ENCODE measurements at regions not wholly inside any gene's neighbourhood (a gene's known extent, or its start where the extent isn't known, plus 50 kb on each side); places are given as distances from the start of the nearest gene placed in this dataset.

- no peaks in the 10 kb centered on the region for H3K4me1 ChIP-seq (ENCODE audit: insufficient read depth)
- TF ChIP-seq EZH2 (IDR thresholded peaks at IDR 0.05; ENCODE audit: borderline replicate concordance) (no peak), CTCF (IDR thresholded peaks at IDR 0.05; ENCODE audit: poor library complexity) (no peak), EZH2phosphoT487 (IDR thresholded peaks at IDR 0.05; ENCODE audit: low read depth, severe bottlenecking, unreplicated experiment) (no peak)
- no peak for DNase-seq (ENCODE audit: low spot score)
- no peak overlapping the region for H3K4me3 ChIP-seq
- H3K79me2 ChIP-seq: no peaks in the 10 kb centered on the region
- no peaks in the 10 kb centered on the region for H3K9me2 ChIP-seq (replicated peaks; ENCODE audit: insufficient read depth)
- no peak overlapping the region for H3K4me2 ChIP-seq
- no peak overlapping the region for H3K27ac ChIP-seq
- H2AFZ ChIP-seq: no peak overlapping the region
- 55% methylated on average over 4 of the region's 4 CpGs for WGBS (ENCODE audit: low lambda C conversion rate, missing lambda C conversion rate)
- H4K20me1 ChIP-seq (ENCODE audit: insufficient read depth, poor library complexity, severe bottlenecking): no peaks in the 10 kb centered on the region
- H3K9me3 ChIP-seq (ENCODE audit: low read depth): no peaks in the 10 kb centered on the region
- no peaks in the 10 kb centered on the region for H3K36me3 ChIP-seq (replicated peaks; ENCODE audit: insufficient read depth, low read depth)
- H3K27me3 ChIP-seq: no peaks in the 10 kb centered on the region
Measured at GRCh38 chr2:5834501-5834900, 142.3 kb downstream of the SOX11 start.

DNA sequence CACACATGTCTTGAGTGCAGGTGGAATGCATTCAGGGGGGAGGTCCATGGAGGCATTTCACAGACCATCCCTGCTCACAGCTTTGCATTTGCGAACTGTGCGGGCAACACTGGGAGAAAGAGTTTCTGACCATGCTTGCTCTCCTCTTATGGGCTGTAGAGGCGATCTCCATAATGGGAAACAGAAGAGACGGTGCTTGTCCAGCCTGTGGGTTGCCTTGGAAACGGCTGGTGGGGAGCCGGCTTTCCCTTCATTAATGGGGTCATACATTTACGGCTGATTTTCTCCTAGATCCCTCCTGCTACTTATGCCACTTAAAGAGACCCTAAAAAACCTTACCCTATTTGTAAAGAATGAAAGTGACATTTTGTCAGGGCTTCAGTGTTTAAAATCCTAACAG lies 147.4 kb downstream of the SOX11 start:
- peak overlapping the region; percentile 48 for H3K4me2 ChIP-seq
- H3K27me3 ChIP-seq: no peaks in the 10 kb centered on the region
- H3K4me1 ChIP-seq (ENCODE audit: insufficient read depth): no peaks in the 10 kb centered on the region
- H2AFZ ChIP-seq: no peak overlapping the region
- no peaks in the 10 kb centered on the region for H4K20me1 ChIP-seq (ENCODE audit: insufficient read depth, poor library complexity, severe bottlenecking)
- 53% methylated on average over 7 of the region's 7 CpGs for WGBS (ENCODE audit: low lambda C conversion rate, missing lambda C conversion rate)
- no peak overlapping the region for H3K4me3 ChIP-seq
- no peaks in the 10 kb centered on the region for H3K36me3 ChIP-seq (replicated peaks; ENCODE audit: insufficient read depth, low read depth)
- TF ChIP-seq CTCF (IDR thresholded peaks at IDR 0.05; ENCODE audit: poor library complexity) (no peak), EZH2phosphoT487 (IDR thresholded peaks at IDR 0.05; ENCODE audit: low read depth, severe bottlenecking, unreplicated experiment) (no peak), EZH2 (IDR thresholded peaks at IDR 0.05; ENCODE audit: borderline replicate concordance) (no peak)
- no peaks in the 10 kb centered on the region for H3K79me2 ChIP-seq
- H3K27ac ChIP-seq: no peak overlapping the region
- no peaks in the 10 kb centered on the region for H3K9me3 ChIP-seq (ENCODE audit: low read depth)
- no peaks in the 10 kb centered on the region for H3K9me2 ChIP-seq (replicated peaks; ENCODE audit: insufficient read depth)
- no peak for DNase-seq (ENCODE audit: low spot score)

DNA sequence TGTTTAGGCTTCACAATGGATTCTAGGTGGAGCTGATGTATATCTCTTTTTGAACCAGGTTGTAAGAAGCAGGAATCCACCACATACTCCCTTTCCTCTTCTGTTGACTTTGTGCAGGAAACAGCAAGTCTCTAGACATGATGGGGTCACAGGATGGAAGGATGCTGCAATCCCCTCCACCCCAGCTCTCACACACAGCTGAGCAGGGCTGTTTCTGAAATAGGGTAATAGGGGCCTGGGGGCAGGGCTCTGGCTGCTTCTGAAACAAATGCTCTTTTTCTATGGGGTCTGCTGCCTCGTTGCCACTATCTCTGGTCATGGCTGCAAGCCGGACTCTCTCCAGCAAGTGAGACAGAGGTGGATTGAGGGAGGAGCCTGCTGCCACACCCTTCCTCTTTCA lies 148.9 kb downstream of the SOX11 start:
- no peaks in the 10 kb centered on the region for H3K9me2 ChIP-seq (replicated peaks; ENCODE audit: insufficient read depth)
- no peaks in the 10 kb centered on the region for H3K27me3 ChIP-seq
- no peak overlapping the region for H3K27ac ChIP-seq
- H4K20me1 ChIP-seq (ENCODE audit: insufficient read depth, poor library complexity, severe bottlenecking): no peaks in the 10 kb centered on the region
- TF ChIP-seq EZH2phosphoT487 (IDR thresholded peaks at IDR 0.05; ENCODE audit: low read depth, severe bottlenecking, unreplicated experiment): no peak
- no peak for TF ChIP-seq CTCF (IDR thresholded peaks at IDR 0.05; ENCODE audit: poor library complexity)
- no peak for TF ChIP-seq EZH2 (IDR thresholded peaks at IDR 0.05; ENCODE audit: borderline replicate concordance)
- no peak overlapping the region for H2AFZ ChIP-seq
- no peak overlapping the region for H3K4me2 ChIP-seq
- no peaks in the 10 kb centered on the region for H3K9me3 ChIP-seq (ENCODE audit: low read depth)
- no peaks in the 10 kb centered on the region for H3K36me3 ChIP-seq (replicated peaks; ENCODE audit: insufficient read depth, low read depth)
- H3K4me3 ChIP-seq: no peak overlapping the region
- H3K79me2 ChIP-seq: no peaks in the 10 kb centered on the region
- WGBS (ENCODE audit: low lambda C conversion rate, missing lambda C conversion rate): 80% methylated on average over 2 of the region's 2 CpGs
- H3K4me1 ChIP-seq (ENCODE audit: insufficient read depth): no peaks in the 10 kb centered on the region
- no peak for DNase-seq (ENCODE audit: low spot score)

DNA sequence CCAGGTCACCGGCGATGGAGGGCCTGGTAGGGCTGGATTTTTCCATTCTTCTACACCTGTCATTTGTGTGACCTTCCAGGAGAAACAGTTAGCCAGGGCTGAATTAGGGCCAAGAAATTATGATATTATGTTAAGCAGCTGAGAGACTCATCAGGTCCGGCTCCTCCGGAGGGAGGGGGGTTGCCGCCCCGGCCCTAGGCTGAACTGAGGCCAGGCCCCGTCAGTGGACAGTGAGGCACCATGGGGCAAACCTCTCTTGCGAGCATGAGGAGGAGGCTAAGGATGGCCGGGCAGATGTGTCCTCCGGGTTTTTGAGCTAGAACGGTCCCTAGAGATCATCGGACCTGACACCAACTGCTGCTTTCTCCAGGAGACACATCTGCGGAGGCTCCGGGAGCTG lies 150.1 kb downstream of the SOX11 start:
- Histone ChIP-seq H3K36me3 (replicated peaks; ENCODE audit: insufficient read depth, low read depth) (no peaks in the 10 kb centered on the region), H3K27me3 (no peaks in the 10 kb centered on the region), H3K79me2 (no peaks in the 10 kb centered on the region), H3K4me3 (no peak overlapping the region), H3K27ac (no peak overlapping the region), H3K4me1 (ENCODE audit: insufficient read depth) (no peaks in the 10 kb centered on the region), H4K20me1 (ENCODE audit: insufficient read depth, poor library complexity, severe bottlenecking) (no peaks in the 10 kb centered on the region), H3K9me2 (replicated peaks; ENCODE audit: insufficient read depth) (no peaks in the 10 kb centered on the region), H3K4me2 (no peak overlapping the region), H3K9me3 (ENCODE audit: low read depth) (no peaks in the 10 kb centered on the region), H2AFZ (no peak overlapping the region)
- 95% methylated on average over 14 of the region's 14 CpGs for WGBS (ENCODE audit: low lambda C conversion rate, missing lambda C conversion rate)
- TF ChIP-seq CTCF (IDR thresholded peaks at IDR 0.05; ENCODE audit: poor library complexity) (no peak), EZH2 (IDR thresholded peaks at IDR 0.05; ENCODE audit: borderline replicate concordance) (no peak), EZH2phosphoT487 (IDR thresholded peaks at IDR 0.05; ENCODE audit: low read depth, severe bottlenecking, unreplicated experiment) (no peak)
- DNase-seq (ENCODE audit: low spot score): no peak

Data from hepatocyte (in vitro differentiated cells).